ENCODE measurements at regions not wholly inside any gene's neighbourhood (a gene's known extent, or its start where the extent isn't known, plus 50 kb on each side); places are given as distances from the start of the nearest gene placed in this dataset.

GRCh38 chr4:141469392-141469791 is 167.0 kb upstream of the IL15 start:
- TF ChIP-seq, protein P1, sequence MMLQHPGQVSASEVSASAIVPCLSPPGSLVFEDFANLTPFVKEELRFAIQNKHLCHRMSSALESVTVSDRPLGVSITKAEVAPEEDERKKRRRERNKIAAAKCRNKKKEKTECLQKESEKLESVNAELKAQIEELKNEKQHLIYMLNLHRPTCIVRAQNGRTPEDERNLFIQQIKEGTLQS (CRISPR knock-in tag; conservative IDR thresholded peaks at IDR 0.05): no peak
- TF ChIP-seq ESRRA (CRISPR knock-in tag; IDR thresholded peaks at IDR 0.05; ENCODE audit: borderline replicate concordance) (no peak), NFYB (CRISPR knock-in tag; conservative IDR thresholded peaks at IDR 0.05; ENCODE audit: low read depth) (no peak), JUN (CRISPR knock-in tag; IDR thresholded peaks at IDR 0.05) (no peak), TP53 (CRISPR knock-in tag; IDR thresholded peaks at IDR 0.05) (no peak), ELF4 (CRISPR knock-in tag; IDR thresholded peaks at IDR 0.05; ENCODE audit: low read depth) (no peak), CTCF (IDR thresholded peaks at IDR 0.05) (no peak), CREB1 (CRISPR knock-in tag; IDR thresholded peaks at IDR 0.05) (no peak)

Data from WTC11 (cell line).